Activated CD4-positive, alpha-beta T cell treated with anti-CD3 and anti-CD28 coated beads, Interleukin-2, amount 10 ng/mL, durations not matched to agents 7 days and 5 days (primary cell): ENCODE measurements at regions not wholly inside any gene's neighbourhood (a gene's known extent, or its start where the extent isn't known, plus 50 kb on each side); places are given as distances from the start of the nearest gene placed in this dataset.
"Not testable (repeated sequence)": the region's sequence is repeated elsewhere in the genome, so short reads cannot be mapped to it uniquely, and the experiment has no call there.

Experiments
- CTCF ChIA-PET: fragments of 350-600 bp; sonication (Branson Sonifier 250); formaldehyde crosslinking; loops from one replicate; lab custom pipeline; 2021; ENCODE audit warnings: antibody characterized with exemption; lab: Charles Lee
- POLR2A ChIA-PET: fragments of 350-600 bp; sonication (Branson Sonifier 250); formaldehyde crosslinking; loops from one replicate; lab custom pipeline; 2021; ENCODE audit warnings: antibody characterized with exemption; lab: Charles Lee
- DNase-seq: peaks from one replicate; pipeline ENCODE4 v3.0.0-alpha.2; 2020
- H3K27ac Mint-ChIP-seq: one replicate; pipeline ENCODE4 v1.8.0; 2021; ENCODE audit warnings: mild to moderate bottlenecking, moderate library complexity, mixed read lengths
- H3K27me3 Mint-ChIP-seq: one replicate; pipeline ENCODE4 v1.8.0; 2021; ENCODE audit warnings: mixed read lengths
- H3K36me3 Mint-ChIP-seq: one replicate; pipeline ENCODE4 v1.8.0; 2021; ENCODE audit warnings: low read depth, mixed read lengths
- H3K4me1 Mint-ChIP-seq: one replicate; pipeline ENCODE4 v1.8.0; 2021; ENCODE audit warnings: mixed read lengths
- H3K4me3 Mint-ChIP-seq: one replicate; pipeline ENCODE4 v1.8.0; 2021; ENCODE audit warnings: mild to moderate bottlenecking, moderate library complexity, mixed read lengths
- H3K9me3 Mint-ChIP-seq: one replicate; pipeline ENCODE4 v1.8.0; 2021; ENCODE audit warnings: mixed read lengths

DNA sequence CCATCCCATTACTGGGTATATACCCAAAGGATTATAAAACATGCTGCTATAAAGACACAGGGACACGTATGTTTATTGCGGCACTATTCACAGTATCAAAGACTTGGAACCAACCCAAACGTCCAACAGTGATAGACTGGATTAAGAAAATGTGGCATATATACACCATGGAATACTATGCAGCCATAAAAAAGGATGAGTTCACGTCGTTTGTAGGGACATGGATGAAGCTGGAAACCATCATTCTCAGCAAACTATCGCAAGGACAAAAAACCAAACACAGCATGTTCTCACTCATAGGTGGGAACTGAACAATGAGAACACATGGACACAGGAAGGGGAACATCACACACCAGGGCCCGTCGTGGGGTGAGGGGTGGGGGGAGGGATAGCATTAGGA lies 106.1 kb downstream of the CHD1L start:
- H3K4me1 Mint-ChIP-seq, H3K36me3 Mint-ChIP-seq, CTCF ChIA-PET, H3K4me3 Mint-ChIP-seq, DNase-seq, H3K9me3 Mint-ChIP-seq, POLR2A ChIA-PET, H3K27ac Mint-ChIP-seq: not testable (repeated sequence)
- peaks cover 44% of the 10 kb centered on the region for H3K27me3 Mint-ChIP-seq

DNA sequence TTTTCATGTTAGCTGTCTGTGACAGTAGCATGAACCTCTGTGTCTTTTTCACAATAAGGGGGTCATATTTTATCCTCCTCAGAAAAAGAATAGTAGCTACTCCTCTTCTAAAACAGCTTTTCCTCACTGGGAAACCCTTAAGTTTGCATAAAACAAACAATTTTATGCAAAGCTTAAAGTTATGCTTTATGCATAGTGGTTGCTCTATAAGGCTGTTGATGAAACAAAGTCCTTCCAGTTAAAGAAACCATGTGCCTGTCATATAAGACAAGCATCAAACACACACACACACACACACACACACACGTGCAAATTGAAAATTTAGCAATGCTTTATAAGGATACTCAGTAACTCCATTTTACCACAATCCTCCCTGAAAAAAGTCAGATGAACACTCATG lies 107.0 kb downstream of the CHD1L start:
- Mint-ChIP-seq H3K4me3 (no peak overlapping the region), H3K9me3 (no peaks in the 10 kb centered on the region), H3K27me3 (peaks cover 43% of the 10 kb centered on the region), H3K36me3 (no peaks in the 10 kb centered on the region), H3K27ac (no peak overlapping the region), H3K4me1 (no peaks in the 10 kb centered on the region)
- no peak for DNase-seq
- CTCF ChIA-PET = interaction anchor here (0.8 kb wide), 1 partner anchor 30 kb away, joined by 3 read pairs; no protein-coding TSS in a partner anchor
- POLR2A ChIA-PET = no interaction called here

DNA sequence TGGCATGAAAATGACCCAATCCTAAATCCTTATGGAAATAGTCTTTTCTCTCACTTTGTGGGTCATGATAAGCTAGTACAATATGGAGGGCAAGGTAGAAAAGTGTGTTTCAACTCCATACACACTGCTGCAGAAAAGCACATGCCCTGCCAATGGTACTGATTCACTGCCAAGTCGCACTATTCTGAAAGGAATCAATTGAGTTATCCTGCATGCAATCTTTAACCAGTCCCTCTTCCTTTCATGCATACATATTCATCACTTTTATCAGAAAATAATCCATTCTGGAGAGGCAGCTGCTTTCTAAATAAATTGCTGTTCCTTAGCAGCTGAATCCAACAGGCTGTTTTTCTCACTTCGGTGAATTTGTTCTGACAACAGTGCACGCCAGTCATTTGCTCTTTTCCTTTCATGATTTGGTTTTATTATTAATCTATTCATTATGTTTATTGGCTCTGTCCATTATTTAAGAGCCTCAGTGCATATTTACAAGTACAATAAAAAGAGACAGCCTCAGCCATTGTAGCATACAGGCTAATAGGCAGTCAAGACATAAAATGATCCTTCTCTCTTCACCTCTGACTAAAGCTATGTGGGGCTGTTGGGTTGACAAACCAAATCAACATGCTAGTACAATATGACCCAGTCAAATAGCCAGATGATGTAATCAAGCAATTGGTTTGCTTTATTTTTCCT lies 108.8 kb downstream of the CHD1L start:
- Mint-ChIP-seq H3K36me3 (no peaks in the 10 kb centered on the region), H3K27me3 (peaks cover 28% of the 10 kb centered on the region), H3K27ac (no peak overlapping the region), H3K9me3 (no peaks in the 10 kb centered on the region), H3K4me3 (no peak overlapping the region), H3K4me1 (no peaks in the 10 kb centered on the region)
- ChIA-PET POLR2A (no interaction called here), CTCF (interaction anchor here (0.8 kb wide), 1 partner anchor 38 kb away, joined by 3 read pairs; no protein-coding TSS in a partner anchor)
- no peak for DNase-seq

DNA sequence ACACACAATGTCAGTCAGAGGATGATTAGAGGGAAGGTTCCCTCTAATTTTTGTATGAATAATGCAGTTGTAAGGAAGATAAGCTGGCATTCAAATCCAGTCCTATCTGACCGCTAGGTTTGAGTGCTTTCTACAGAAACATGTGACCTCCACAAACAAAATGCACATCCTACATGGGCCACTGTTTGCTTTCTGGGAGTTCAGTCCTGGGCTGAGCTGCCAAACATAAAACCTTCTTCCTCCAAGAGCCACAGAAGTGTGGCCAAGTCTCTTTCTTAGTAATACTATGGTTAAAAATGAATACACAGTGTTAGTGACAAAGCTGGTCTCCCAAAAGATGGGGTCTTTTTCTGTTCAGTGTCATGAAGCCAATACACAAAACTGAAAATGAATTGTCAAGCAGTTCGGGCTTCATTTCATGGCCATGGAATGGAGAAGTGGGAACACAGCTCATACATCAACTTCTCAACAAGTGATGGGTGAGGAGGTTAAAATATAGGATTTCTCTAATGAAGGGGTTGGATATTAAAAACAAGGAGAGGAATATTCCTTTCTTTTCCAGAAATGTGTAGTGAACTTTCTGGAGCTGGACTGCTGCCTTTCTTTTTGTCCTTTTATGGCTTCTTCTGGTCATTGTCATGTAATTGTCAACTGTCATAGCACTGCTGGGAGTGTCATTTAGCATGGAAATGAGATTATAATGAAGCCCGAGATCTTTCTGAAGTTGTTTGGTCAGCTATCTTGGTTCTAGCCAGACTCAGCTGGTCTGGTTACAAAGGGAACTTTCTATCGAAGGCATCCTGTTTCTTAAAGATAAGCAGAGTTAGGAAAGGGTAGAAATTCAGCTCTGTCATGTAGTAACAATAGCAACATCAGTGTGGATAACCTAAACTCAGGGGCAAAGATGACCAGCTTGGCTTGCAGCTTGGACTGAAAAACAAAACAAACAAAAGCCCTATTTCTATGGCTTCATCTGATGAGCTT lies 135.1 kb downstream of the CHD1L start:
- peaks cover 9% of the 10 kb centered on the region for H3K9me3 Mint-ChIP-seq
- H3K36me3 Mint-ChIP-seq = no peaks in the 10 kb centered on the region
- no peaks in the 10 kb centered on the region for H3K4me1 Mint-ChIP-seq
- DNase-seq = no peak
- H3K27ac Mint-ChIP-seq = no peak overlapping the region
- peaks cover 9% of the 10 kb centered on the region for H3K27me3 Mint-ChIP-seq
- CTCF ChIA-PET = interaction anchor here (1.0 to 1.3 kb wide), 2 partner anchors 8 to 90 kb away, joined by 3 to 4 read pairs; no protein-coding TSS in a partner anchor
- no peak overlapping the region for H3K4me3 Mint-ChIP-seq
- POLR2A ChIA-PET = no interaction called here

DNA sequence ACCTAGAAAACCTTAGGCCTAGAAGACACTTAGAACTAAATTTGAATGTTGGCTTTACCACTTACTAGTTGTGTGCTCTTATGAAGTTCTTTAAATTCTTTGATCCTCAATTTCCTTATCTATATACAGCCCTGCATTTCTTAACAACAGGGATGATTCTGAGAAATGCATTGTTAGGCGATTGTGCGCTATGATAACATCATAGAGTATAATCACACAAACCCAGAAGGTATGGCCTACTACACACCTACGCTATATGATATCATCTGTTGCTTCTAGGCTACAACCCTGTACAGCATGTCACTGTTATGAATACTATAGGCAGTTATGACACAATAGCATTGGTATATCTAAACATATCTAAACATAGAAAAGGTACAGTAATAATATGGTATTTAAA lies 137.4 kb downstream of the CHD1L start:
- Mint-ChIP-seq H3K36me3 (no peaks in the 10 kb centered on the region), H3K4me3 (no peak overlapping the region), H3K9me3 (peaks cover 4% of the 10 kb centered on the region), H3K4me1 (no peaks in the 10 kb centered on the region), H3K27ac (no peak overlapping the region), H3K27me3 (peaks cover 4% of the 10 kb centered on the region)
- no peak for DNase-seq
- ChIA-PET CTCF (no interaction called here), POLR2A (no interaction called here)

DNA sequence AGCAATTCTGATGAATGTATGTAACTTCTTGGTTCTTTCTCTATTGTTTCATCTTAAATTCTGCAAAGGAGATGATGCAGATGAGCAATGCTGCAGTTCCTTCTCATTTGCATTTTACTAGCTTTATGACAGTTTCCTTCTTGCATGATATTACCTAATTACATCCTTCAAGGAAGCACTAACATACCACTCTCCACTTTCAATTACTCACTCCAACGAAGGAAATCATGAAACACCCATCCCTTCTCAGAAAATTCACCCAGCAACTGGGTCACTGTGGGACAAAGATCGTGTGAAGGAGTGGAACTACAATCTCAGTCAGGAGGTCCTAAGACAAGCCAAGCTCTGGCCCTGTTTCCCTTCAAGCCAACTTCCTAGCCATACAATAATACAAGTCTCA lies 142.3 kb downstream of the CHD1L start:
- DNase-seq = no peak
- ChIA-PET CTCF (no interaction called here), POLR2A (no interaction called here)
- no peak overlapping the region for H3K4me3 Mint-ChIP-seq
- no peaks in the 10 kb centered on the region for H3K4me1 Mint-ChIP-seq
- H3K27me3 Mint-ChIP-seq = peaks cover 16% of the 10 kb centered on the region
- H3K27ac Mint-ChIP-seq = no peak overlapping the region
- no peaks in the 10 kb centered on the region for H3K9me3 Mint-ChIP-seq
- no peaks in the 10 kb centered on the region for H3K36me3 Mint-ChIP-seq

DNA sequence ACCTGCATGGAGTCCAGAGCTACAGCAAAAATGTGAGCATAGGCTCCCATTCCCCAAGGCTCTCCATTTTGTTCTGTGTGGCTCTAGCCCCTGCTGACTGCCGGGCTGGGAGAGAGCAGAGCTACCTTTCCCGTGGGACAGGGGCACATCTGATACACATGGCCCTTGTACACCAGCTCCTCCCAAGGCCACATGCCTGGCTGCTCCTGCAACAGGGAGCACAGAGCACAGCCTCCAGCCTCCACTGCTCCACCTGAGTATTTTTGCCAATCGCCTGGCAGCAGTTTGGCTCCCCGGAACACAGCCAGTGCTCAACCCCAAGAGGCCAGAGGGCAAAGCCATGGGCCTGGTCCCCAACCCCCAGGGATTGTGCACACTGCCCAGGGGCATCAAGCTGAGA lies 146.5 kb downstream of the CHD1L start:
- no peaks in the 10 kb centered on the region for H3K4me1 Mint-ChIP-seq
- H3K9me3 Mint-ChIP-seq = no peaks in the 10 kb centered on the region
- H3K36me3 Mint-ChIP-seq = no peaks in the 10 kb centered on the region
- no peak overlapping the region for H3K27ac Mint-ChIP-seq
- H3K27me3 Mint-ChIP-seq = peaks cover 20% of the 10 kb centered on the region
- no peak for DNase-seq
- no peak overlapping the region for H3K4me3 Mint-ChIP-seq
- ChIA-PET CTCF (interaction anchor here (0.9 to 2.3 kb wide), 4 partner anchors 10 to 115 kb away, joined by 3 to 9 read pairs (median 4); no protein-coding TSS in a partner anchor), POLR2A (no interaction called here)

DNA sequence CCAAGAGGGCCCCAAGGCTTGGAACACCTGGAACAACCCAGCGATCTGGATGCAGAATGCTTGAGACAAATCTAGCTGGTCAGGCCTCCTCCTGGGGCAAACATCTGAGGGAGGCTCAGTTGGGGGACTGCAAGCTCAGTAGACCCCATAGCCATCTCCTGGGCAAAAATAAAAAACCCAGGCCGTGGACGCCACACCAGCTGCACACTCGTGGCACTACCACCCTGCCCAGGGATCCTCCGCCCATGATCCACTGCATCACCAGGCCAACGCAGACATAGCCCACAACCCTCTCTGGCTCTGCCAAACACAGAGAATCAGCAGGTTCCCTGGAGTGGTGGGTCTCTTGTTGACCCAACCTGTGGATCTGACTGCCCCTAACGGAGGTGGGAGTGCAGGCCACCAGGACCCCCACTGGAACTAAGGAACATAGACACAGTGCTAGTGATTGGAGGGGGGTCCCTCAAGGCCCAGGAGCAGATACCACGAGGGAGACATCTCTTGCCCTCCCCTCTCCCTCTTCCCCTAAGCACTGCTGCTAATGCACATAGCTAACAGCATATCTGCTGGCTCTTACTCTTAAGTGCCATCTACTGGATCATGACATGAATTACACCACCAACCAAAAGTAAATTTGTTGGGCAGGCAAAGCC lies 147.2 kb downstream of the CHD1L start:
- H3K27me3 Mint-ChIP-seq = peaks cover 18% of the 10 kb centered on the region
- peak; percentile 27 for DNase-seq
- no peaks in the 10 kb centered on the region for H3K4me1 Mint-ChIP-seq
- no peak overlapping the region for H3K4me3 Mint-ChIP-seq
- POLR2A ChIA-PET = no interaction called here
- no peak overlapping the region for H3K27ac Mint-ChIP-seq
- H3K9me3 Mint-ChIP-seq = no peaks in the 10 kb centered on the region
- CTCF ChIA-PET = interaction anchor here (0.9 to 2.3 kb wide), 4 partner anchors 9 to 116 kb away, joined by 3 to 9 read pairs (median 4); no protein-coding TSS in a partner anchor
- H3K36me3 Mint-ChIP-seq = no peaks in the 10 kb centered on the region

DNA sequence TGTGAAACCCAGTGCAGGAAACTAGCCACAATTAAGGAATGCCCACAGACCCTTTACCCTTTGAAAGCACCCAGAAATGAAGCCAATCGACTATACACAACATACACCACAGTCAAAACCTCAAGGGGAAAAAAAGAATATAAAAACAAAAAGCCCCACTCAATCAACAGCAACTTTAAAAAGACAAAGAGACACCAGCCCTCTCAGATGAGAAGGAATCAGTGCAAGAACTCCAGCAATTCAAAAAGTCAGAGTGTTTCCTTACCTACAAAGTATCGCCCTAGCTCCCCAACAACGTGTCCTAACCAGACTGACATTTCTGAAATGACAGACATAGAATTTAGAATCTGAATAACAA lies 147.7 kb downstream of the CHD1L start:
- Mint-ChIP-seq H3K4me3 (no peak overlapping the region), H3K9me3 (no peaks in the 10 kb centered on the region), H3K27me3 (peaks cover 14% of the 10 kb centered on the region), H3K27ac (no peak overlapping the region), H3K36me3 (no peaks in the 10 kb centered on the region), H3K4me1 (no peaks in the 10 kb centered on the region)
- ChIA-PET POLR2A (no interaction called here), CTCF (interaction anchor here (1.2 to 2.3 kb wide), 2 partner anchors 40 to 116 kb away, joined by 3 to 9 read pairs; no protein-coding TSS in a partner anchor)
- no peak for DNase-seq

DNA sequence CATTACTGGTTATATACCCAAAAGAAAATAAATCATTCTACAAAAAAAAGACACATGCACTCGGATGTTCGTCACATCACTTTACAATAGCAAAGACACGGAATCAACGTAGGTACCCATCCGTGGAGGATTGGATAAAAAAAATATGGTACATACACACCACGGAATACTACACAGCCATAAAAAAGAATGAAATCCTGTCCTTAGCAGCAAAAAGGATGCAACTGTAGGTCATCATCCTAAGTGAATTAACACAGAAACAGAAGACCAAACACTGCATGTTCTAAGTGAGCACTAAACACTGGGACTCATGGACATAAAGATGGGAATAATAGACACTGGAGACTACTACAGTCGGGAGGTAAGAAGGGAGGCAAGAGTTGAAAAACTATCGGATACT lies 148.6 kb downstream of the CHD1L start:
- Mint-ChIP-seq H3K9me3 (no peaks in the 10 kb centered on the region), H3K27me3 (peaks cover 11% of the 10 kb centered on the region), H3K27ac (no peak overlapping the region), H3K4me3 (no peak overlapping the region), H3K4me1 (no peaks in the 10 kb centered on the region), H3K36me3 (no peaks in the 10 kb centered on the region)
- POLR2A ChIA-PET = no interaction called here
- no peak for DNase-seq
- CTCF ChIA-PET = no interaction called here

DNA sequence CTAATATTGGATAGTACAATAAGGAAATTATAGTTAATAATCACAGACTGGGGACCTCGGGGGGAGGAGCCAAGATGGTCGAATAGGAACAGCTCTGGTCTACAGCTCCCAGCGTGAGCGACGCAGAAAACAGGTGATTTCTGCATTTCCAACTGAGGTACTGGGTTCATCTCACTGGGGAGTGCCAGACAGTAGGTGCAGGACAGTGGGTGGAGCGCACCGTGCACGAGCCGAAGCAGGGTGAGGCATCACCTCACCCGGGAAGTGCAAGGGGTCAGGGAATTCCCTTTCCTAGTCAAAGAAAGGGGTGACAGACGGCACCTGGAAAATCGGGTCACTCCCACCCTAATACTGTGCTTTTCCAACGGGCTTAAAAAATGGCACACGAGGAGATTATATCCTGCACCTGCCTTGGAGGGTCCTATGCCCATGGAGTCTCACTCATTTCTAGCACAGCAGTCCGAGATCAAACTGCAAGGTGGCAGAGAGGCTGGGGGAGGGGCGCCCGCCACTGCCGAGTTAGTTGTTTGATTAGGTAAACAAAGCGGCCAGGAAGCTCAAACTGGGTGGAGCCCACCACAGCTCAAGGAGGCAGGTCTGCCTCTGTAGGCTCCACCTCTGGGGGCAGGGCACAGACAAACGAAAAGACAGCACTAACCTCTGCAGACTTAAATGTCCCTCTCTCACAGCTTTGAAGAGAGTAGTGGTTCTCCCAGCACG lies 138.8 kb upstream of the BCL9 start:
- H3K36me3 Mint-ChIP-seq, CTCF ChIA-PET, DNase-seq, H3K27ac Mint-ChIP-seq, H3K9me3 Mint-ChIP-seq, POLR2A ChIA-PET, H3K4me1 Mint-ChIP-seq, H3K4me3 Mint-ChIP-seq: not testable (repeated sequence)
- H3K27me3 Mint-ChIP-seq = peaks cover 31% of the 10 kb centered on the region

DNA sequence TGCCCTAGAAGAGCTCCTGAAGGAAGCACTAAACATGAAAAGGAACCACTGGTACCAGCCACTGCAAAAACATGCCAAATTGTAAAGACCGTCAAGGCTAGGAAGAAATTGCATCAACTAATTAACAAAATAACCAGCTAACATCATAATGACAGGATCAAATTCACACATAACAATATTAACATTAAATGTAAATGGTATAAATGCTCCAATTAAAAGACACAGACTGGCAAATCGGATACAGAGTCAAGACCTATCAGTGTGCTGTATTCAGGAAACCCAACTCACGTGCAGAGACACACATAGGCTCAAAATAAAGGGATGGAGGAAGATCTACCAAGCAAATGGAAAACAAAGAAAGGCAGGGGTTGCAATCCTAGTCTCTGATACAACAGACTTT lies 137.0 kb upstream of the BCL9 start:
- H3K9me3 Mint-ChIP-seq, H3K36me3 Mint-ChIP-seq, DNase-seq, H3K27ac Mint-ChIP-seq, H3K4me1 Mint-ChIP-seq, POLR2A ChIA-PET, H3K4me3 Mint-ChIP-seq, CTCF ChIA-PET: not testable (repeated sequence)
- peaks cover 16% of the 10 kb centered on the region for H3K27me3 Mint-ChIP-seq
